Neuronal stem cell (in vitro differentiated cells): ENCODE measurements at regions not wholly inside any gene's neighbourhood (a gene's known extent, or its start where the extent isn't known, plus 50 kb on each side); places are given as distances from the start of the nearest gene placed in this dataset.
A peak's percentile ranks its signal among the peaks of the same experiment; 100 is the strongest.

ENCODE experiments used
- DNase-seq: peaks from one replicate; pipeline ENCODE4 v3.0.0-alpha.2; 2013; ENCODE audit warnings: low spot score
- H2AFZ ChIP-seq: one replicate; pipeline ENCODE4 v1.6.1; 2013; ENCODE audit warnings: mild to moderate bottlenecking, low read length, inconsistent platforms
- H2AK5ac ChIP-seq: 2 replicates; pipeline ENCODE4 v1.6.1; 2013; ENCODE audit warnings: low read depth, mild to moderate bottlenecking, inconsistent platforms, low read length, moderate library complexity, mixed read lengths
- H2BK120ac ChIP-seq: 2 replicates; pipeline ENCODE4 v1.6.1; 2013; ENCODE audit warnings: low read depth, mild to moderate bottlenecking, inconsistent platforms, low read length, moderate library complexity, mixed read lengths
- H2BK12ac ChIP-seq: one replicate; pipeline ENCODE4 v1.6.1; 2013; ENCODE audit warnings: low read length, inconsistent platforms
- H2BK15ac ChIP-seq: 2 replicates; pipeline ENCODE4 v1.6.1; 2013; ENCODE audit warnings: mild to moderate bottlenecking, low read length, inconsistent platforms, mixed read lengths
- H2BK5ac ChIP-seq: one replicate; pipeline ENCODE4 v1.6.1; 2013; ENCODE audit warnings: inconsistent platforms, mild to moderate bottlenecking, low read length, moderate library complexity
- H3K14ac ChIP-seq: one replicate; pipeline ENCODE4 v1.6.1; 2013; ENCODE audit warnings: low read length, inconsistent platforms
- H3K18ac ChIP-seq: 2 replicates; pipeline ENCODE4 v1.6.1; 2013; ENCODE audit warnings: low read length, inconsistent platforms
- H3K23ac ChIP-seq: 2 replicates; pipeline ENCODE4 v1.6.1; 2013; ENCODE audit warnings: low read depth, mild to moderate bottlenecking, mixed read lengths, low read length, inconsistent platforms; ENCODE audit not compliant: poor library complexity
- H3K27ac ChIP-seq: replicated peaks from 3 replicates; pipeline ENCODE4 v1.5.1; 2013; ENCODE audit warnings: low read length, inconsistent platforms
- H3K27me3 ChIP-seq, 3 experiments: 2 replicates each; pipeline ENCODE4 v1.6.1; 2013; ENCODE audit warnings: low read length in 3 of 3, mild to moderate bottlenecking in 2 of 3, inconsistent platforms in 1 of 3, low read depth in 1 of 3, mixed read lengths in 1 of 3, moderate library complexity in 1 of 3; ENCODE audit not compliant: control insufficient read depth in 3 of 3, insufficient read depth in 3 of 3
- H3K36me3 ChIP-seq, 2 donors: replicated peaks in 1 of 2; 2 replicates each; pipeline ENCODE4 v1.6.1; 2013; ENCODE audit warnings: low read length in 2 of 2; ENCODE audit not compliant: control insufficient read depth in 2 of 2, insufficient read depth in 2 of 2
- H3K4ac ChIP-seq: 2 replicates; pipeline ENCODE4 v1.6.1; 2013; ENCODE audit warnings: inconsistent platforms, mild to moderate bottlenecking, low read length, moderate library complexity
- H3K4me1 ChIP-seq, 2 donors: 1 replicate in 1 of 2; 2 replicates in 1 of 2; pipeline ENCODE4 v1.6.1; 2013; ENCODE audit warnings: low read length in 2 of 2, low read depth in 1 of 2; ENCODE audit not compliant: control insufficient read depth in 2 of 2, insufficient read depth in 1 of 2
- H3K4me2 ChIP-seq: one replicate; pipeline ENCODE4 v1.6.1; 2013; ENCODE audit warnings: mild to moderate bottlenecking, low read length, inconsistent platforms; ENCODE audit not compliant: insufficient read depth, poor library complexity, severe bottlenecking
- H3K4me3 ChIP-seq, 2 donors: 2 replicates each; pipeline ENCODE4 v1.5.1; 2013; ENCODE audit warnings: low read length in 2 of 2, mild to moderate bottlenecking in 2 of 2, inconsistent platforms in 1 of 2, moderate library complexity in 1 of 2
- H3K79me1 ChIP-seq: one replicate; pipeline ENCODE4 v1.6.1; 2013; ENCODE audit warnings: low read depth, mild to moderate bottlenecking, inconsistent platforms, low read length, moderate library complexity
- H3K9ac ChIP-seq: one replicate; pipeline ENCODE4 v1.6.1; 2013; ENCODE audit warnings: mild to moderate bottlenecking, low read depth, low read length, inconsistent platforms; ENCODE audit not compliant: poor library complexity
- H3K9me3 ChIP-seq, 2 donors: replicated peaks in 1 of 2; 2 replicates each; pipeline versions ENCODE3 to v1.6.1; 2013; ENCODE audit warnings: low read length in 2 of 2, mild to moderate bottlenecking in 2 of 2, inconsistent platforms in 1 of 2, low read depth in 1 of 2, mixed read lengths in 1 of 2, moderate library complexity in 1 of 2; ENCODE audit not compliant: control insufficient read depth in 2 of 2, insufficient read depth in 1 of 2
- H4K8ac ChIP-seq: one replicate; pipeline ENCODE4 v1.6.1; 2013; ENCODE audit warnings: low read depth, mild to moderate bottlenecking, inconsistent platforms, low read length, moderate library complexity
- H4K91ac ChIP-seq: one replicate; pipeline ENCODE4 v1.6.1; 2013; ENCODE audit warnings: low read length, low read depth, mild to moderate bottlenecking, inconsistent platforms; ENCODE audit not compliant: poor library complexity
- WGBS, 2 donors: extraction: QIAGEN DNeasy Blood & Tissue Kit; methylation state at CpG; one replicate each; pipeline ENCODE4 v1.1.7; 2013; ENCODE audit warnings: missing lambda C conversion rate in 2 of 2, mixed read lengths in 1 of 2; ENCODE audit not compliant: insufficient read length in 2 of 2, insufficient replicate concordance in 1 of 2; ENCODE audit errors: extremely low coverage in 2 of 2; 5-methylcytosine and 5-hydroxymethylcytosine counted together

- no peak overlapping the region for H3K9ac ChIP-seq
- WGBS, 2 donors = no CpG with 5 or more reads among the region's 3 CpGs
These were observed 133.2 kb upstream of the RFX3 start for GRCh38 chr9:3658964-3659363.

GRCh38 chr9:3656224-3656623 is 130.4 kb upstream of the RFX3 start:
- no peak overlapping the region for H2AFZ ChIP-seq
- WGBS, 2 donors = no CpG with 5 or more reads among the region's 2 CpGs

More at GRCh38 chr9:3658964-3659363, 133.2 kb upstream of the RFX3 start:
- Histone ChIP-seq H3K4ac (no peak overlapping the region), H3K4me3 (peak overlapping the region in 1 of 2 donors; percentile 10), H3K79me1 (no peaks in the 10 kb centered on the region), H3K18ac (no peak overlapping the region), H2BK12ac (no peak overlapping the region), H2BK120ac (no peak overlapping the region), H2BK5ac (no peak overlapping the region), H3K14ac (no peak overlapping the region), H2AFZ (no peak overlapping the region), H2BK15ac (no peak overlapping the region), H2AK5ac (no peak overlapping the region), H4K91ac (no peak overlapping the region), H3K23ac (no peak overlapping the region), H3K4me2 (no peak overlapping the region), H3K4me1 (peaks cover 0 to 6% of the 10 kb centered on the region in 2 donors), H3K27ac (no peak overlapping the region), H4K8ac (no peak overlapping the region), H3K27me3 (no peaks in the 10 kb centered on the region), H3K36me3 (no peaks in the 10 kb centered on the region), H3K9me3 (no peaks in the 10 kb centered on the region)
- no peak for DNase-seq

GRCh38 chr9:3650994-3651622 is 125.3 kb upstream of the RFX3 start:
- Histone ChIP-seq H2AFZ (no peak overlapping the region), H3K27me3 (no peaks in the 10 kb centered on the region), H2BK15ac (no peak overlapping the region), H3K36me3 (no peaks in the 10 kb centered on the region), H3K4me1 (peaks cover 2 to 3% of the 10 kb centered on the region in 2 donors), H3K4me3 (no peak overlapping the region), H2BK12ac (no peak overlapping the region), H4K91ac (no peak overlapping the region), H3K4ac (no peak overlapping the region), H3K4me2 (no peak overlapping the region), H2BK120ac (no peak overlapping the region), H2BK5ac (no peak overlapping the region), H3K9ac (no peak overlapping the region), H3K27ac (no peak overlapping the region), H3K14ac (no peak overlapping the region), H3K23ac (no peak overlapping the region), H4K8ac (no peak overlapping the region), H3K79me1 (no peaks in the 10 kb centered on the region), H3K18ac (no peak overlapping the region), H2AK5ac (no peak overlapping the region), H3K9me3 (no peaks in the 10 kb centered on the region)
- no peak for DNase-seq
- WGBS, 2 donors = no CpG with 5 or more reads among the region's 5 CpGs

More at GRCh38 chr9:3656224-3656623, 130.4 kb upstream of the RFX3 start:
- Histone ChIP-seq H2BK5ac (no peak overlapping the region), H4K8ac (no peak overlapping the region), H3K27me3 (no peaks in the 10 kb centered on the region), H3K9ac (no peak overlapping the region), H2BK120ac (no peak overlapping the region), H3K18ac (no peak overlapping the region), H3K79me1 (no peaks in the 10 kb centered on the region), H2BK12ac (no peak overlapping the region), H3K36me3 (no peaks in the 10 kb centered on the region), H3K4me1 (peaks cover 0 to 3% of the 10 kb centered on the region in 2 donors), H3K4me3 (no peak overlapping the region), H3K14ac (no peak overlapping the region), H3K27ac (no peak overlapping the region), H3K23ac (no peak overlapping the region), H2BK15ac (no peak overlapping the region), H3K4ac (no peak overlapping the region), H2AK5ac (no peak overlapping the region), H4K91ac (no peak overlapping the region), H3K9me3 (no peaks in the 10 kb centered on the region), H3K4me2 (no peak overlapping the region)
- no peak for DNase-seq

DNA sequence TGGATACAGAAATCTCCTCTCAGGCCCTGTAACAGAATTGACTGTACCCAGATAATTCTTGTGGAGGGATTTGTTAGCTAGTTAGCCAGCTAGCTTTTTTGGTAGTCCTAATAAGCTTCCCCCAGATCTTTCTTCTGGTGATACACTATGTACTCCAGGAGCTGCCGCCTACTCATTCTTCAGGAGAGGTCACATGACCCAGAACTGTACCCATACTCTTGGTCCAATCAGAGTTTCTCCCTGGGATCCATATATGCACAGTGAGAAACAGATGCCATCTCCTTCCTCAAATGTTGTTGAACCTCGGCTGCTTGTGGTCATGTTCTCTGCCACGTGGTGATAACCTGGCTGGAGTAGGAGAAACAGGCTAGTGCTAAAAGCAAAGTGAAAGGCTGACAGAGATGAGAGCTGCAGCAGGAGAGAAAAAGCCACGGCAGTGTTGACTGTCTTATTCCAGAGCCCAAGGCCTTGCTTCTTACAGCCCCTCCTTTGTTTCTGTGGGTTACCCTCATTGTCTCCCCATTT is 123.0 kb upstream of the RFX3 start:
- WGBS, 2 donors = no CpG with 5 or more reads among the region's 4 CpGs
- H3K4me3 ChIP-seq = no peak overlapping the region
- no peak overlapping the region for H2AFZ ChIP-seq
- no peak overlapping the region for H4K91ac ChIP-seq
- H3K79me1 ChIP-seq = no peaks in the 10 kb centered on the region
- H3K4me2 ChIP-seq = no peak overlapping the region
- H2BK15ac ChIP-seq = no peak overlapping the region
- peaks cover 2 to 3% of the 10 kb centered on the region in 2 donors for H3K4me1 ChIP-seq
- no peaks in the 10 kb centered on the region for H3K36me3 ChIP-seq
- H3K14ac ChIP-seq = no peak overlapping the region
- H2BK5ac ChIP-seq = no peak overlapping the region
- no peak overlapping the region for H2BK12ac ChIP-seq
- no peak overlapping the region for H2BK120ac ChIP-seq
- H2AK5ac ChIP-seq = no peak overlapping the region
- H3K9me3 ChIP-seq = no peaks in the 10 kb centered on the region
- H3K27me3 ChIP-seq = no peaks in the 10 kb centered on the region
- H3K4ac ChIP-seq = no peak overlapping the region
- DNase-seq = no peak
- H4K8ac ChIP-seq = no peak overlapping the region
- H3K18ac ChIP-seq = no peak overlapping the region
- H3K27ac ChIP-seq = no peak overlapping the region
- H3K23ac ChIP-seq = no peak overlapping the region
- H3K9ac ChIP-seq = no peak overlapping the region
